B cell (primary cell): ENCODE measurements at regions not wholly inside any gene's neighbourhood (a gene's known extent, or its start where the extent isn't known, plus 50 kb on each side); places are given as distances from the start of the nearest gene placed in this dataset.

Source experiments
- ATAC-seq: fragments of 200-7000 bp; cut with Tn5 transposase; one replicate; pipeline ENCODE4 v1.10.0; 2021; ENCODE audit warnings: low read depth, mild to moderate bottlenecking, moderate number of reproducible peaks, moderate library complexity
- CTCF ChIA-PET: fragments of 350-600 bp; sonication (Branson Sonifier 250); formaldehyde crosslinking; loops from one replicate; lab custom pipeline; 2021; ENCODE audit warnings: antibody characterized with exemption, inconsistent platforms; lab: Charles Lee
- POLR2A ChIA-PET: fragments of 350-600 bp; sonication (Branson Sonifier 250); formaldehyde crosslinking; loops from one replicate; lab custom pipeline; 2021; ENCODE audit warnings: antibody characterized with exemption; lab: Charles Lee
- DNase-seq: peaks from one replicate; pipeline ENCODE4 v3.0.0; 2013
- H2AFZ ChIP-seq: 2 replicates; pipeline ENCODE4 v1.6.1; 2012; ENCODE audit warnings: mild to moderate bottlenecking, low read depth, low read length; ENCODE audit not compliant: insufficient read depth, poor library complexity, severe bottlenecking
- H3K27ac ChIP-seq, 2 donors: 1 replicate in 1 of 2; 2 replicates in 1 of 2; pipeline ENCODE4 v1.5.1; 2012 to 2013; ENCODE audit warnings: low read length in 2 of 2, mild to moderate bottlenecking in 2 of 2, moderate library complexity in 1 of 2
- H3K27me3 ChIP-seq, 4 experiments: fragments of 200-600 bp in 1 of 4; sonication (generic) in 1 of 4; replicated peaks in 1 of 4; 1 replicate in 2 of 4; 2 replicates in 2 of 4; pipeline versions ENCODE4 v1.6.1 to v1.7.0; 2013 to 2016; ENCODE audit warnings: low read length in 3 of 4, mild to moderate bottlenecking in 2 of 4, mixed read lengths in 1 of 4, moderate library complexity in 1 of 4; ENCODE audit not compliant: insufficient read depth in 4 of 4, control insufficient read depth in 3 of 4; ENCODE audit errors: control extremely low read depth in 1 of 4
- H3K36me3 ChIP-seq, 2 experiments: replicated peaks in 1 of 2; 1 replicate in 1 of 2; 2 replicates in 1 of 2; pipeline versions ENCODE4 v1.6.1 to v1.7.1; 2013; ENCODE audit warnings: low read length in 1 of 2; ENCODE audit not compliant: insufficient read depth in 2 of 2, control insufficient read depth in 1 of 2; ENCODE audit errors: control extremely low read depth in 1 of 2, extremely low read depth in 1 of 2
- H3K4me1 ChIP-seq, 2 donors: fragments of 200-600 bp in 1 of 2; sonication (generic) in 1 of 2; 1 replicate in 1 of 2; 2 replicates in 1 of 2; pipeline versions ENCODE4 v1.5.1 to v1.6.1; 2013 to 2017; ENCODE audit warnings: low read length in 2 of 2; ENCODE audit not compliant: control insufficient read depth in 2 of 2, insufficient read depth in 2 of 2
- H3K4me2 ChIP-seq: replicated peaks from 2 replicates; pipeline ENCODE3; 2012; ENCODE audit warnings: mild to moderate bottlenecking, low read depth, low read length; ENCODE audit not compliant: poor library complexity, severe bottlenecking
- H3K4me3 ChIP-seq, 5 experiments: fragments of 200-600 bp in 1 of 5; sonication (generic) in 1 of 5; 1 replicate in 3 of 5; 2 replicates in 2 of 5; pipeline versions ENCODE4 v1.5.1 to v1.7.0; 2011 to 2016; ENCODE audit warnings: low read length in 4 of 5, mild to moderate bottlenecking in 4 of 5, low read depth in 2 of 5, control low read depth in 1 of 5, moderate library complexity in 1 of 5; ENCODE audit not compliant: insufficient read depth in 1 of 5; ENCODE audit errors: control extremely low read depth in 1 of 5, extremely low read depth in 1 of 5
- H3K79me2 ChIP-seq: fragments of 200-600 bp; sonication (generic); one replicate; pipeline ENCODE4 v1.6.0; 2016; ENCODE audit warnings: low read length; ENCODE audit not compliant: control insufficient read depth, insufficient read depth
- H3K9ac ChIP-seq: fragments of 200-600 bp; sonication (generic); 2 replicates; pipeline ENCODE4 v1.6.1; 2017; ENCODE audit warnings: mild to moderate bottlenecking, low read length, moderate library complexity
- H3K9me3 ChIP-seq, 3 donors: one replicate each; pipeline versions ENCODE4 v1.6.1 to v1.7.1; 2013; ENCODE audit warnings: low read length in 2 of 3; ENCODE audit not compliant: control insufficient read depth in 2 of 3, insufficient read depth in 1 of 3; ENCODE audit errors: control extremely low read depth in 1 of 3
- H4K20me1 ChIP-seq: 2 replicates; pipeline ENCODE4 v1.6.0; 2012; ENCODE audit warnings: mild to moderate bottlenecking, low read length; ENCODE audit not compliant: insufficient read depth, control insufficient read depth, poor library complexity, severe bottlenecking
- H3K27ac Mint-ChIP-seq: one replicate; pipeline ENCODE4 v1.8.0; 2021; ENCODE audit warnings: mixed read lengths
- H3K27me3 Mint-ChIP-seq: one replicate; pipeline ENCODE4 v1.8.0; 2021; ENCODE audit warnings: mixed read lengths
- H3K4me1 Mint-ChIP-seq: one replicate; pipeline ENCODE4 v1.8.0; 2021; ENCODE audit warnings: mixed read lengths
- H3K4me3 Mint-ChIP-seq: one replicate; pipeline ENCODE4 v1.8.0; 2021; ENCODE audit warnings: mixed read lengths
- H3K9me3 Mint-ChIP-seq: one replicate; pipeline ENCODE4 v1.8.0; 2022; ENCODE audit warnings: mixed read lengths; ENCODE audit not compliant: insufficient read depth
- EZH2 ChIP-seq: IDR thresholded peaks from 2 replicates; pipeline ENCODE4 v1.6.1; 2012; ENCODE audit warnings: borderline replicate concordance, low read depth, mild to moderate bottlenecking, moderate library complexity, low read length; ENCODE audit not compliant: insufficient read depth, poor library complexity, severe bottlenecking
- WGBS: methylation state at CpG from one replicate; pipeline ENCODE4 v1.1.5; 2013; ENCODE audit warnings: missing lambda C conversion rate; ENCODE audit not compliant: insufficient coverage; 5-methylcytosine and 5-hydroxymethylcytosine counted together
- intact Hi-C: fragments of 100-400 bp; cut with micrococcal nuclease; formaldehyde crosslinking; loops from one replicate; pipeline ENCODE4 v1.10.0; 2022
- TF ChIP-seq, protein P1 (sequence below): fragments of 200-600 bp; IDR thresholded peaks from one replicate; pipeline ENCODE4 v1.8.0; 2022; ENCODE audit warnings: antibody characterized with exemption, mild to moderate bottlenecking

DNA sequence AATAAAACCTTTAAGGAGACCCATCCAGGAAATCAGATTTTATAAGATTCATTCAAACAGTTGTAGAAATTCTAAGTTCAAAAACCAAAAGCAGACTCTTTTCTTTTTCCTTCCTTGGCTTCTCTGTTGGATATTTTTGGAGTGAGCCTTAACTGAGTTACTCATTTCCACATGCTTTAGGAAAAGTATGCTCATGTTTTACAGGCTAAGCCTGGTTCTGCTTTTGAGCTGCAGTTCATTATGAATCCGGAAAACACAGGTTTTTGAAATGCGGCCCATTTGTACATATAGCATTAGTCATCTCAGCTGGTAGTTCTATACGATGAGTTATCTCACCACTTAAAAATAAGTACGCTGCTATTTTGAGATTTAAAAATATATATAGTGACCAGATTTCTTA is 156.6 kb upstream of the DMRT1 start:
- no peak overlapping the region for H3K4me3 Mint-ChIP-seq
- Histone ChIP-seq H4K20me1 (no peaks in the 10 kb centered on the region), H3K4me2 (no peak overlapping the region), H3K27ac (no peak overlapping the region), H3K4me3 (no peak overlapping the region), H3K4me1 (peaks cover 3 to 9% of the 10 kb centered on the region in 2 donors), H3K27me3 (no peaks in the 10 kb centered on the region), H3K9me3 (no peaks in the 10 kb centered on the region), H3K79me2 (no peaks in the 10 kb centered on the region), H3K9ac (no peak overlapping the region), H2AFZ (no peak overlapping the region), H3K36me3 (no peaks in the 10 kb centered on the region)
- H3K9me3 Mint-ChIP-seq = no peaks in the 10 kb centered on the region
- TF ChIP-seq, protein P1, sequence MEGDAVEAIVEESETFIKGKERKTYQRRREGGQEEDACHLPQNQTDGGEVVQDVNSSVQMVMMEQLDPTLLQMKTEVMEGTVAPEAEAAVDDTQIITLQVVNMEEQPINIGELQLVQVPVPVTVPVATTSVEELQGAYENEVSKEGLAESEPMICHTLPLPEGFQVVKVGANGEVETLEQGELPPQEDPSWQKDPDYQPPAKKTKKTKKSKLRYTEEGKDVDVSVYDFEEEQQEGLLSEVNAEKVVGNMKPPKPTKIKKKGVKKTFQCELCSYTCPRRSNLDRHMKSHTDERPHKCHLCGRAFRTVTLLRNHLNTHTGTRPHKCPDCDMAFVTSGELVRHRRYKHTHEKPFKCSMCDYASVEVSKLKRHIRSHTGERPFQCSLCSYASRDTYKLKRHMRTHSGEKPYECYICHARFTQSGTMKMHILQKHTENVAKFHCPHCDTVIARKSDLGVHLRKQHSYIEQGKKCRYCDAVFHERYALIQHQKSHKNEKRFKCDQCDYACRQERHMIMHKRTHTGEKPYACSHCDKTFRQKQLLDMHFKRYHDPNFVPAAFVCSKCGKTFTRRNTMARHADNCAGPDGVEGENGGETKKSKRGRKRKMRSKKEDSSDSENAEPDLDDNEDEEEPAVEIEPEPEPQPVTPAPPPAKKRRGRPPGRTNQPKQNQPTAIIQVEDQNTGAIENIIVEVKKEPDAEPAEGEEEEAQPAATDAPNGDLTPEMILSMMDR = no peak
- TF ChIP-seq EZH2 = no peak
- H3K27ac Mint-ChIP-seq = no peak overlapping the region
- ChIA-PET POLR2A (no interaction called here), CTCF (no interaction called here)
- peaks cover 12% of the 10 kb centered on the region for H3K4me1 Mint-ChIP-seq
- DNase-seq (no peak), ATAC-seq (no peak)
- WGBS = no CpG with 5 or more reads among the region's 4 CpGs
- peaks cover 4% of the 10 kb centered on the region for H3K27me3 Mint-ChIP-seq
- intact Hi-C loops = no loop called here

DNA sequence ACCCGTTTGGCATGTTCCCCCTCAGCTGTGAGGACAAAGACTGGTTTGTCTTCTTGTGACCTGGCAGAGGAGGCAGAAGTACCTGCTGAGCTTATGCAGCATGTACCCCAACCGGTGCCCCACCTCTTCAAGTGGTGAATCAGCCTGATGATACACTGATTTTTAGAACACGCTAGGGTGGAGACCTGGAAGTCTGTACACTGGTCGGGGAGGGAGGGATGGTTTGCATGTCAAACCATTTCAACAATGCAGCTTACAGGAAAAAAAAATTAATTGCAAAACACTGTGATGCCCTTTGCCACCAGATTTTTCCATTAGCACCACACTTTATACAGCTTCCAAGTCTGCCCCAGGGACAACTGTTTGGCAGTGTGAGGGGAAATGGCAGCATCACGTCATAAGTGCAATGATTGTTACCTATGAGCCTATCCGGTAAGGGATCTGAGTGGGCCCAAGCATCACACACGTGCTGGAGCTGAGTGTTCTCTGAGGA is 155.1 kb upstream of the DMRT1 start:
- no peak overlapping the region for H3K27ac Mint-ChIP-seq

More for the DNA sequence above, 155.1 kb upstream of the DMRT1 start:
- 94% methylated on average over 3 of the region's 7 CpGs for WGBS
- H2AFZ ChIP-seq = no peak overlapping the region
- no peaks in the 10 kb centered on the region for H4K20me1 ChIP-seq
- POLR2A ChIA-PET = no interaction called here
- Mint-ChIP-seq H3K4me1 (peaks cover 12% of the 10 kb centered on the region), H3K9me3 (no peaks in the 10 kb centered on the region), H3K4me3 (no peak overlapping the region), H3K27me3 (peaks cover 9% of the 10 kb centered on the region)
- ATAC-seq (no peak), DNase-seq (no peak)
- H3K9me3 ChIP-seq = no peaks in the 10 kb centered on the region
- H3K4me3 ChIP-seq = no peak overlapping the region
- no peak overlapping the region for H3K9ac ChIP-seq
- no peak overlapping the region for H3K27ac ChIP-seq
- intact Hi-C loops = no loop called here
- H3K27me3 ChIP-seq = no peaks in the 10 kb centered on the region
- peaks cover 3 to 9% of the 10 kb centered on the region in 2 donors for H3K4me1 ChIP-seq
- TF ChIP-seq, protein P1 = no peak
- TF ChIP-seq EZH2 = no peak
- H3K79me2 ChIP-seq = no peaks in the 10 kb centered on the region
- no peak overlapping the region for H3K4me2 ChIP-seq
- no peaks in the 10 kb centered on the region for H3K36me3 ChIP-seq
- CTCF ChIA-PET = no interaction called here
